Neural cell (in vitro differentiated cells): ENCODE measurements at regions not wholly inside any gene's neighbourhood (a gene's known extent, or its start where the extent isn't known, plus 50 kb on each side); places are given as distances from the start of the nearest gene placed in this dataset.

Experiments used
- H2AFZ ChIP-seq: fragments of 200-600, 300-800 bp; sonication (generic), shearing (Covaris generic); 2 replicates; pipeline ENCODE4 v1.6.0; 2014; ENCODE audit warnings: low read depth, mild to moderate bottlenecking, antibody characterized with exemption, low read length, moderate library complexity
- H3F3A ChIP-seq: fragments of 200-600 bp; shearing (Covaris generic); 2 replicates; pipeline ENCODE4 v1.6.1; 2016; ENCODE audit warnings: mild to moderate bottlenecking, moderate library complexity, mixed read lengths, antibody characterized with exemption, low read length; ENCODE audit not compliant: insufficient read depth, poor library complexity, severe bottlenecking
- H3K27ac ChIP-seq: fragments of 200-600, 300-800 bp; sonication (generic), shearing (Covaris generic); 2 replicates; pipeline ENCODE4 v1.5.1; 2014; ENCODE audit warnings: mild to moderate bottlenecking, low read length, moderate library complexity
- H3K27me3 ChIP-seq: fragments of 300-800, 200-600 bp; sonication (generic), shearing (Covaris generic); 2 replicates; pipeline ENCODE4 v1.6.0; 2014; ENCODE audit warnings: mild to moderate bottlenecking, low read depth, low read length, moderate library complexity; ENCODE audit not compliant: insufficient read depth
- H3K36me3 ChIP-seq: fragments of 300-800, 200-600 bp; sonication (generic), shearing (Covaris generic); 2 replicates; pipeline ENCODE4 v1.5.1; 2014; ENCODE audit warnings: mild to moderate bottlenecking, antibody characterized with exemption, low read length, moderate library complexity; ENCODE audit not compliant: insufficient read depth
- H3K4me2 ChIP-seq: fragments of 300-800, 200-600 bp; sonication (generic), shearing (Covaris generic); 2 replicates; pipeline ENCODE4 v1.6.0; 2014; ENCODE audit warnings: mild to moderate bottlenecking, low read length
- H3K4me3 ChIP-seq: fragments of 300-800, 200-600 bp; sonication (generic), shearing (Covaris generic); 2 replicates; pipeline ENCODE4 v1.5.1; 2014; ENCODE audit warnings: mild to moderate bottlenecking, low read length, moderate library complexity
- H3K79me2 ChIP-seq: fragments of 200-600 bp; shearing (Covaris generic); replicated peaks from 2 replicates; pipeline ENCODE4 v1.6.0; 2014; ENCODE audit warnings: mild to moderate bottlenecking, low read length, moderate library complexity; ENCODE audit not compliant: insufficient read depth
- H3K9ac ChIP-seq: fragments of 300-800, 200-600 bp; sonication (generic), shearing (Covaris generic); 2 replicates; pipeline ENCODE4 v1.6.1; 2016; ENCODE audit warnings: mild to moderate bottlenecking, low read length, mixed read lengths
- H3K9me2 ChIP-seq: fragments of 200-600 bp; shearing (Covaris generic); 2 replicates; pipeline ENCODE4 v1.6.1; 2016; ENCODE audit warnings: mild to moderate bottlenecking, low read length, mixed read lengths; ENCODE audit not compliant: insufficient read depth
- H3K9me3 ChIP-seq: fragments of 200-600, 300-800 bp; sonication (generic), shearing (Covaris generic); 2 replicates; pipeline ENCODE4 v1.6.1; 2016; ENCODE audit warnings: mild to moderate bottlenecking, mixed run types, low read length, moderate library complexity, mixed read lengths
- H4K20me1 ChIP-seq: fragments of 200-600 bp; shearing (Covaris generic); 2 replicates; pipeline ENCODE4 v1.6.1; 2016; ENCODE audit warnings: mild to moderate bottlenecking, mixed run types; ENCODE audit not compliant: insufficient read depth
- EP300 ChIP-seq: fragments of 450-650 bp; conservative IDR thresholded peaks from 2 replicates; pipeline ENCODE4 v1.6.1; 2014; ENCODE audit warnings: antibody characterized with exemption, mild to moderate bottlenecking, moderate library complexity; ENCODE audit not compliant: poor library complexity, severe bottlenecking
- EZH2 ChIP-seq: fragments of 200-600, 300-800 bp; shearing (Covaris generic), sonication (generic); IDR thresholded peaks from 2 replicates; pipeline ENCODE4 v1.6.1; 2014; ENCODE audit warnings: antibody characterized with exemption, low read length, borderline replicate concordance, mild to moderate bottlenecking; ENCODE audit not compliant: insufficient read depth, poor library complexity, severe bottlenecking
- MXI1 ChIP-seq: fragments of 450-650 bp; conservative IDR thresholded peaks from 2 replicates; pipeline ENCODE4 v1.6.1; 2014; ENCODE audit warnings: antibody characterized with exemption, mild to moderate bottlenecking; ENCODE audit not compliant: poor library complexity, severe bottlenecking
- POLR2AphosphoS5 ChIP-seq: IDR thresholded peaks from 2 replicates; pipeline ENCODE4 v1.6.1; 2012
- RAD21 ChIP-seq: fragments of 450-650 bp; conservative IDR thresholded peaks from 2 replicates; pipeline ENCODE4 v1.6.1; 2014; ENCODE audit warnings: antibody characterized with exemption, mild to moderate bottlenecking, moderate library complexity
- SMC3 ChIP-seq: fragments of 450-650 bp; conservative IDR thresholded peaks from 2 replicates; pipeline ENCODE4 v1.6.1; 2014; ENCODE audit warnings: antibody characterized with exemption, mild to moderate bottlenecking, moderate library complexity; ENCODE audit not compliant: poor library complexity
- TAF1 ChIP-seq: IDR thresholded peaks from 2 replicates; pipeline ENCODE4 v1.6.1; 2012; ENCODE audit warnings: low read depth
- TF ChIP-seq, protein P1 (sequence below): fragments of 450-650 bp; IDR thresholded peaks from 2 replicates; pipeline ENCODE4 v1.5.1; 2014; ENCODE audit warnings: antibody characterized with exemption, mild to moderate bottlenecking, moderate library complexity; ENCODE audit not compliant: poor library complexity, severe bottlenecking
- TF ChIP-seq, protein P2 (sequence below): IDR thresholded peaks from 2 replicates; pipeline ENCODE4 v1.6.1; 2012; ENCODE audit warnings: borderline replicate concordance

DNA sequence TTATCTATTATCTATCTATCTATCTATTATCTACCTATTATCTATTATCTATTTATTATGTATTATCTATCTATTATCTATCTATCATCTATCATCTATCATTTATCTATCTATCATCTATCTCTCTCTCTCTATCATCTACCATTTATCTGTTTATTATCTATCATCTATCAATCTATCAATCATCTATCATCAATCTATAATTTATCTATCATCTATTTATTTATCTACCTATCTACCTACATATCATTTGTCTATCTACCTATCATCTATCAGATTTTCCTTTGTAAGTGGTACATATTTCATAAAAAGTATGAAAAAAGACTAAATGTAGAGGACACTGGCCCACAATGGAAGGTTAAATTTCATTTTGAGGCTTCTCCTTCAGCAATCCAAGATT lies 212.1 kb upstream of the EXOC2 start:
- no peak overlapping the region for H3K27ac ChIP-seq
- no peak overlapping the region for H3K4me2 ChIP-seq
- no peaks in the 10 kb centered on the region for H3F3A ChIP-seq
- no peaks in the 10 kb centered on the region for H3K9me2 ChIP-seq
- H3K27me3 ChIP-seq, result no peaks in the 10 kb centered on the region
- H3K9ac ChIP-seq, result no peak overlapping the region
- no peaks in the 10 kb centered on the region for H3K79me2 ChIP-seq
- H4K20me1 ChIP-seq, result no peaks in the 10 kb centered on the region
- no peak overlapping the region for H3K4me3 ChIP-seq
- H2AFZ ChIP-seq, result no peak overlapping the region
- TF ChIP-seq TAF1 (no peak), POLR2AphosphoS5 (no peak), EP300 (no peak), SMC3 (no peak), MXI1 (no peak), EZH2 (no peak), RAD21 (no peak)
- TF ChIP-seq, protein P1, sequence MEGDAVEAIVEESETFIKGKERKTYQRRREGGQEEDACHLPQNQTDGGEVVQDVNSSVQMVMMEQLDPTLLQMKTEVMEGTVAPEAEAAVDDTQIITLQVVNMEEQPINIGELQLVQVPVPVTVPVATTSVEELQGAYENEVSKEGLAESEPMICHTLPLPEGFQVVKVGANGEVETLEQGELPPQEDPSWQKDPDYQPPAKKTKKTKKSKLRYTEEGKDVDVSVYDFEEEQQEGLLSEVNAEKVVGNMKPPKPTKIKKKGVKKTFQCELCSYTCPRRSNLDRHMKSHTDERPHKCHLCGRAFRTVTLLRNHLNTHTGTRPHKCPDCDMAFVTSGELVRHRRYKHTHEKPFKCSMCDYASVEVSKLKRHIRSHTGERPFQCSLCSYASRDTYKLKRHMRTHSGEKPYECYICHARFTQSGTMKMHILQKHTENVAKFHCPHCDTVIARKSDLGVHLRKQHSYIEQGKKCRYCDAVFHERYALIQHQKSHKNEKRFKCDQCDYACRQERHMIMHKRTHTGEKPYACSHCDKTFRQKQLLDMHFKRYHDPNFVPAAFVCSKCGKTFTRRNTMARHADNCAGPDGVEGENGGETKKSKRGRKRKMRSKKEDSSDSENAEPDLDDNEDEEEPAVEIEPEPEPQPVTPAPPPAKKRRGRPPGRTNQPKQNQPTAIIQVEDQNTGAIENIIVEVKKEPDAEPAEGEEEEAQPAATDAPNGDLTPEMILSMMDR, result no peak
- TF ChIP-seq, protein P2, sequence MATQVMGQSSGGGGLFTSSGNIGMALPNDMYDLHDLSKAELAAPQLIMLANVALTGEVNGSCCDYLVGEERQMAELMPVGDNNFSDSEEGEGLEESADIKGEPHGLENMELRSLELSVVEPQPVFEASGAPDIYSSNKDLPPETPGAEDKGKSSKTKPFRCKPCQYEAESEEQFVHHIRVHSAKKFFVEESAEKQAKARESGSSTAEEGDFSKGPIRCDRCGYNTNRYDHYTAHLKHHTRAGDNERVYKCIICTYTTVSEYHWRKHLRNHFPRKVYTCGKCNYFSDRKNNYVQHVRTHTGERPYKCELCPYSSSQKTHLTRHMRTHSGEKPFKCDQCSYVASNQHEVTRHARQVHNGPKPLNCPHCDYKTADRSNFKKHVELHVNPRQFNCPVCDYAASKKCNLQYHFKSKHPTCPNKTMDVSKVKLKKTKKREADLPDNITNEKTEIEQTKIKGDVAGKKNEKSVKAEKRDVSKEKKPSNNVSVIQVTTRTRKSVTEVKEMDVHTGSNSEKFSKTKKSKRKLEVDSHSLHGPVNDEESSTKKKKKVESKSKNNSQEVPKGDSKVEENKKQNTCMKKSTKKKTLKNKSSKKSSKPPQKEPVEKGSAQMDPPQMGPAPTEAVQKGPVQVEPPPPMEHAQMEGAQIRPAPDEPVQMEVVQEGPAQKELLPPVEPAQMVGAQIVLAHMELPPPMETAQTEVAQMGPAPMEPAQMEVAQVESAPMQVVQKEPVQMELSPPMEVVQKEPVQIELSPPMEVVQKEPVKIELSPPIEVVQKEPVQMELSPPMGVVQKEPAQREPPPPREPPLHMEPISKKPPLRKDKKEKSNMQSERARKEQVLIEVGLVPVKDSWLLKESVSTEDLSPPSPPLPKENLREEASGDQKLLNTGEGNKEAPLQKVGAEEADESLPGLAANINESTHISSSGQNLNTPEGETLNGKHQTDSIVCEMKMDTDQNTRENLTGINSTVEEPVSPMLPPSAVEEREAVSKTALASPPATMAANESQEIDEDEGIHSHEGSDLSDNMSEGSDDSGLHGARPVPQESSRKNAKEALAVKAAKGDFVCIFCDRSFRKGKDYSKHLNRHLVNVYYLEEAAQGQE, result no peak
- no peaks in the 10 kb centered on the region for H3K9me3 ChIP-seq
- H3K36me3 ChIP-seq, result no peaks in the 10 kb centered on the region

DNA sequence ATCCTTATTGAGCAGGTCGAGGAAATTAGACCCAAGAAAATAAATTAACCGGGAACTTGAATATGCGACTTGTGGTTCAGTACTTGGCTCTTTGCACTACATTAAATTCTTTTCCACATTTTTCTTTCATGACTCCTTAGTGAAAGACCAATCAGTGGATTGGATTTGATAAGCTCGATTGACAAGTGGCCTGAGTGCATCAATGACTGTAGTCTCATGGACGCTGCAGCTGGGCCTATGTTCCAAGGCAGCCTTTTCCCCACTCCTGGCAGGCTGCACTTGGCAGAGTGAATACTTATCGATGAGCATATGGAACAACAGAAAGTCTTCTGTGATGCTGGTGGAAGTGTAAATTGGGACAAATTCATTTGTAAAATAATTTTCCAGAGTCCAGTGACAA lies 210.8 kb upstream of the EXOC2 start:
- Histone ChIP-seq H3K9ac (no peak overlapping the region), H3K27ac (no peak overlapping the region)

More for the DNA sequence above, 210.8 kb upstream of the EXOC2 start:
- Histone ChIP-seq H3K79me2 (no peaks in the 10 kb centered on the region), H3K9me3 (no peaks in the 10 kb centered on the region), H3K27me3 (no peaks in the 10 kb centered on the region), H3K9me2 (no peaks in the 10 kb centered on the region), H2AFZ (no peak overlapping the region), H3K36me3 (no peaks in the 10 kb centered on the region), H3K4me3 (no peak overlapping the region), H3K4me2 (no peak overlapping the region), H4K20me1 (no peaks in the 10 kb centered on the region), H3F3A (no peaks in the 10 kb centered on the region)
- TF ChIP-seq EZH2 (no peak), TAF1 (no peak), SMC3 (no peak), RAD21 (no peak), MXI1 (no peak), POLR2AphosphoS5 (no peak), EP300 (no peak)
- TF ChIP-seq, protein P1, result no peak
- TF ChIP-seq, protein P2, result no peak
